Progenitor cell of endocrine pancreas (in vitro differentiated cells): ENCODE measurements at regions not wholly inside any gene's neighbourhood (a gene's known extent, or its start where the extent isn't known, plus 50 kb on each side); places are given as distances from the start of the nearest gene placed in this dataset.

Source experiments
- DNase-seq: peaks from one replicate; pipeline ENCODE4 v3.0.0; 2021; ENCODE audit warnings: low spot score; ENCODE audit not compliant: unreplicated experiment
- H3K27ac Mint-ChIP-seq: 2 replicates; pipeline ENCODE4 v1.8.0; 2021; ENCODE audit warnings: mild to moderate bottlenecking, moderate library complexity, mixed read lengths
- H3K27me3 Mint-ChIP-seq: 2 replicates; pipeline ENCODE4 v1.8.0; 2021; ENCODE audit warnings: mixed read lengths
- H3K36me3 Mint-ChIP-seq: 2 replicates; pipeline ENCODE4 v1.8.0; 2022; ENCODE audit warnings: mixed read lengths; ENCODE audit not compliant: insufficient read depth
- H3K4me1 Mint-ChIP-seq: 2 replicates; pipeline ENCODE4 v1.8.0; 2021; ENCODE audit warnings: low read depth, mixed read lengths
- H3K4me3 Mint-ChIP-seq: 2 replicates; pipeline ENCODE4 v1.8.0; 2021; ENCODE audit warnings: low read depth, mild to moderate bottlenecking, moderate library complexity, mixed read lengths
- H3K9me3 Mint-ChIP-seq: 2 replicates; pipeline ENCODE4 v1.8.0; 2021; ENCODE audit warnings: low read depth, mixed read lengths
- CTCF ChIP-seq: fragments of 200-600 bp; sonication (generic); IDR thresholded peaks from one replicate; pipeline ENCODE4 v1.5.0; 2021; ENCODE audit warnings: antibody characterized with exemption, mild to moderate bottlenecking; ENCODE audit not compliant: unreplicated experiment

- no peak overlapping the region for H3K4me3 Mint-ChIP-seq
- H3K4me1 Mint-ChIP-seq: no peaks in the 10 kb centered on the region
- H3K36me3 Mint-ChIP-seq: peaks cover 1% of the 10 kb centered on the region
- no peak overlapping the region for H3K27ac Mint-ChIP-seq
- TF ChIP-seq CTCF: no peak
- DNase-seq: no peak
- no peaks in the 10 kb centered on the region for H3K27me3 Mint-ChIP-seq
- H3K9me3 Mint-ChIP-seq: peaks cover 17% of the 10 kb centered on the region
These were observed 978.5 kb downstream of the TBC1D32 start for GRCh38 chr6:120355822-120356221.

- Mint-ChIP-seq H3K27ac (no peak overlapping the region), H3K4me3 (no peak overlapping the region), H3K36me3 (no peaks in the 10 kb centered on the region), H3K9me3 (peaks cover 11% of the 10 kb centered on the region), H3K4me1 (no peaks in the 10 kb centered on the region), H3K27me3 (no peaks in the 10 kb centered on the region)
- TF ChIP-seq CTCF: no peak
- DNase-seq: no peak
These were observed 979.7 kb downstream of the TBC1D32 start for GRCh38 chr6:120354452-120355098.

- Mint-ChIP-seq H3K4me3 (no peak overlapping the region), H3K4me1 (no peaks in the 10 kb centered on the region), H3K9me3 (no peaks in the 10 kb centered on the region), H3K36me3 (no peaks in the 10 kb centered on the region), H3K27ac (no peak overlapping the region), H3K27me3 (no peaks in the 10 kb centered on the region)
- TF ChIP-seq CTCF: no peak
- DNase-seq: no peak
These were observed 981.8 kb downstream of the TBC1D32 start for GRCh38 chr6:120352491-120352890.

- no peak for DNase-seq
- TF ChIP-seq CTCF: no peak
- H3K4me1 Mint-ChIP-seq: no peaks in the 10 kb centered on the region
- no peaks in the 10 kb centered on the region for H3K36me3 Mint-ChIP-seq
- H3K9me3 Mint-ChIP-seq: no peaks in the 10 kb centered on the region
- H3K4me3 Mint-ChIP-seq: no peak overlapping the region
- no peaks in the 10 kb centered on the region for H3K27me3 Mint-ChIP-seq
- no peak overlapping the region for H3K27ac Mint-ChIP-seq
These were observed 985.4 kb downstream of the TBC1D32 start for GRCh38 chr6:120348926-120349325.

GRCh38 chr6:120328521-120328920, 979.0 kb upstream of the MAN1A1 start:
- H3K4me1 Mint-ChIP-seq: peaks cover 4% of the 10 kb centered on the region

More at GRCh38 chr6:120328521-120328920, 979.0 kb upstream of the MAN1A1 start:
- Mint-ChIP-seq H3K36me3 (no peaks in the 10 kb centered on the region), H3K9me3 (no peaks in the 10 kb centered on the region), H3K27ac (no peak overlapping the region), H3K4me3 (no peak overlapping the region), H3K27me3 (no peaks in the 10 kb centered on the region)
- DNase-seq: no peak
- TF ChIP-seq CTCF: no peak
